GM12891 (cell line): ENCODE measurements at regions not wholly inside any gene's neighbourhood (a gene's known extent, or its start where the extent isn't known, plus 50 kb on each side); places are given as distances from the start of the nearest gene placed in this dataset.
"Not testable (repeated sequence)": the region's sequence is repeated elsewhere in the genome, so short reads cannot be mapped to it uniquely, and the experiment has no call there.

Experiments used
- DNase-seq: peaks from one replicate; pipeline ENCODE4 v3.0.0; 2011; ENCODE audit warnings: low spot score; ENCODE audit not compliant: insufficient read length
- FAIRE-seq: peaks from 2 replicates; lab custom pipeline; 2011; peaks lifted over from hg19 to GRCh38; lab: Jason Lieb, UNC
- PAX5 ChIP-seq: IDR thresholded peaks from 2 replicates; pipeline ENCODE4 v1.6.1; 2011; ENCODE audit warnings: low read length, moderate library complexity, mild to moderate bottlenecking; ENCODE audit not compliant: insufficient read depth, severe bottlenecking
- POLR2A ChIP-seq: IDR thresholded peaks from 2 replicates; pipeline ENCODE4 v1.6.1; 2011; ENCODE audit warnings: low read depth, low read length, control low read depth
- POLR2AphosphoS5 ChIP-seq: IDR thresholded peaks from 2 replicates; pipeline ENCODE4 v1.6.1; 2011; ENCODE audit warnings: low read depth, low read length, control low read depth
- POU2F2 ChIP-seq: IDR thresholded peaks from 2 replicates; pipeline ENCODE4 v1.6.1; 2011; ENCODE audit warnings: low read depth, mild to moderate bottlenecking, control low read depth, low read length, moderate library complexity
- SPI1 ChIP-seq: IDR thresholded peaks from 2 replicates; pipeline ENCODE4 v1.6.1; 2011; ENCODE audit warnings: low read depth, low read length, control low read depth
- TAF1 ChIP-seq: IDR thresholded peaks from 2 replicates; pipeline ENCODE4 v1.6.1; 2011; ENCODE audit warnings: low read depth, low read length, control low read depth

DNA sequence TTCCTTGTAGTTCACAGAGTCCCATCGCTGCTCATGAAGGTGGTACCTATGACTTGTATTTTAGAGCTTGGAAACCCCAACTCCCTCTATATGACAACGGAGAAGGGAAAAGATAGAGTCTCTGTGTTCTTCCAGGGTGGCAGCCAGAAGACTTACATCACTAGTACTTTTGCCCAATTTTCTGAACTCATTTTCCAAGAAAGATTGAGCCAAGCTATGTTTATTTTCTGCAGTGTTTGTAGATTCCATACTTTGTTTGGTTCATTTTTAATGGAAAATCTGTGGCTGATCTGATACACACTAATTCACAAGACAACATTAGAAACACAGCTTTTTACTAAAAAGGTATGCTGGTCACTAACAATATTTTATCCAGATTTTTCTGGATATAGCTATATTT lies 60.2 kb upstream of the ATP5MC3 start:
- TF ChIP-seq TAF1 (no peak), POU2F2 (no peak), PAX5 (no peak)
- no peak for FAIRE-seq
- no peak for DNase-seq

DNA sequence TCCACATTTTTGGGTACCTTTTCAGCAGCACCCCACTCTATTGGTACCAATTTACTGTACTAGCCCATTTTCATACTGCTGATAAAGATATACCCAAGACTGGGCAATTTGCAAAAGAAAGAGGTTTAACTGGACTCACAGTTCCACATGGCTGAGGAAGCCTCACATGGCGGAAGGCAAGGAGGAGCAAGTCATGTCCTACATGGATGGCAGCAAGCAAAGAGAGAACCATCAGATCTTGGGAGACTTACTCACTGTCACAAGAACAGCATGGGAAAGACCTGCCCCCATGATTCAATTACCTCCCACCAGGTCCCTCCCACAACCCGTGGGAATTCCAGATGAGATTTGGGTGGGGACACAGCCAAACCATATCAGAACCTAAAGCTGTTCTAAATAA lies 58.5 kb upstream of the ATP5MC3 start:
- FAIRE-seq = peak; percentile 50
- DNase-seq = not testable (repeated sequence)

DNA sequence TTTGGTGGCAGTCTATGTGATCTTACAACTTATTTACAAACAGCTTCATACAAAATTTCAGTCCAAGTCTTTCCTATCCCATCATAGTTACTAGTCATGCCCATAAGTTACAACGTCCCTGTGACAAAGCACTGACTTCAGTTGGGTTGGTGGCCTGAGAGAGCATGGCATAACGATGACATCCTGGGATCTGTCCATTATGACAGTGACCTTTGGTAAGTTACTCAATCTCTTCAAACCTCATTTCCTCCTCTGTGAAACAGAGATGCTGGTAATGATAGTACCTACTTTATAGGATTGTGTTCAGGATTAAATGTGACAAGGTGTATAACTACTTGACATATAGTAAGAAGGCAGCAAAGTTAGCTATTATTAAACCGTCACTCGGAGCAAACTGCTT lies 55.4 kb upstream of the ATP5MC3 start:
- DNase-seq (no peak), FAIRE-seq (no peak)
- TF ChIP-seq POU2F2 (no peak), POLR2A (no peak), PAX5 (no peak), SPI1 (no peak), POLR2AphosphoS5 (no peak), TAF1 (no peak)

DNA sequence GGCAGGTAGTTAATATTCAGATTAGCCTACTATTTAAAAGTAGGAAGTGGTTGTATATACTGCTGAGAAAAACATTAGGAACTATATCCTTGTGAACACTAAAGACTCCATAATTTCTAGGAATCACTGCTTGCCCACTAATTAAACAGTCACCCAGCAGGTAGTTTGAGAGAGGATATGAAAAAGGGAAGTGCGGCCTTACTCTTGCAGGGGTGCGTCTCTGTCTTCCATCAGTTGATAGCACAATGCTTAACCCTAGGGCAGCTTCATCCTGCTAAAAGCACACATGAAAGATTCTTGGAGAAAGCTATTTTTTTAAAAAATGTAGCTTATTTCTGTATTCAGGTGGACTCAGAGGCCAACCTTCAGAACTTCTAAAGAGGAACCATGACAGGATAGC lies 53.1 kb upstream of the ATP5MC3 start:
- TF ChIP-seq SPI1 = peak; percentile 97
- no peak for TF ChIP-seq POLR2A
- FAIRE-seq = no peak

DNA sequence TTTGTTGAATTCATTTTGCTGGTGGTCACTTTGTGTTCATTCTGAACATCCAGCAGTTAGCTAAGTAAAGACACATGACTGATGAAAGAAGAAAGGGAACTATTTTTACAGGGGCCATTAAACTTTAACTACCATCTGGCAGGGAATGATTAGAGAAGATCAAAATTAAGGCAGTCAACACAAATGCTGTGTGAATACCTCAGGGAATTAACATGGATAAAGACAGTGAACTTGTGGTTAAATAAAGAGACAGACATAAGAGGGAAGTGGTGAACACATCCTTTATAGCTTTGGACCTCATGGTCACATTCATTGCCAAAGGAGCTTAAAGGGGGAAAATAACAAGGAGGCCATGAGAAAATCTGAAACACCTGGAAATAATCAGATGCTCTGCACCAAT lies 52.6 kb upstream of the ATP5MC3 start:
- no peak for DNase-seq
- no peak for FAIRE-seq
- no peak for TF ChIP-seq PAX5
- TF ChIP-seq SPI1 = no peak

More for the DNA sequence above, 53.1 kb upstream of the ATP5MC3 start:
- DNase-seq = no peak

DNA sequence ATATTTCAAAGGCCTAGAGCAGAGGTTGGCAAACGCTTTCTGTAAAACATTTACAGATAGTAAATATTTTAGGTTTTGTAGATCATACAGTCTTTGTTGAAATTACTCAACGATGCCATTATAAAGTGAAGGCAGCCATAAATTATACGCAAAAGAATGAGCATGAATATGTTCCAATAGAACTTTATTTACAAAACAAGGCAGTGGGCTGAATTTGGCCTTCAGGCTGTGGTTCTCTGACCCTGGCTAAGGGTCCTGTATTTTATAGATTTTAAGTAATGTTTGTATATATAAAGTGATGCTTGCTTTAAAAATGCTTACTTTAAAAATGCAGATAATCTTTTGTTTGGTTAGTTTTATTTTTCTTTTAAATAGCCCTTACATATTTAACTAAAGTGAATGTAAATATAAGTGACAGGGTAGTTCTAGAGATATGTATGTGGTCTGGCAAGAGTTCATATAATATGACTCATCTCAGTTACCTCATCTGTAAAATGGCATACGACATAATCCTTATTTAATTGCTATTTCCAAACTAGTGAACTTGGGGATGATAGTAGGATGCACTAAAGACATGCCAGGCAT lies 51.7 kb upstream of the ATP5MC3 start:
- FAIRE-seq = no peak
- no peak for DNase-seq
- TF ChIP-seq SPI1 (no peak), POLR2A (no peak), PAX5 (no peak), TAF1 (no peak), POU2F2 (no peak), POLR2AphosphoS5 (no peak)
